ENCODE measurements at regions not wholly inside any gene's neighbourhood (a gene's known extent, or its start where the extent isn't known, plus 50 kb on each side); places are given as distances from the start of the nearest gene placed in this dataset.

- no peak overlapping the region for H3K27ac ChIP-seq (ENCODE audit: low read depth, low read length, poor library complexity, severe bottlenecking)
- H3K27me3 ChIP-seq (replicated peaks; ENCODE audit: insufficient read depth, low read depth, low read length, poor library complexity), result no peaks in the 10 kb centered on the region
- no TSS peak for BruUV-seq (replicated peaks)
- no peak overlapping the region for H3K4me3 ChIP-seq (ENCODE audit: low read depth, low read length, poor library complexity, severe bottlenecking)
- TF ChIP-seq CTCF (conservative IDR thresholded peaks at IDR 0.05; ENCODE audit: low read depth, low read length) (no peak), EZH2 (IDR thresholded peaks at IDR 0.05; ENCODE audit: borderline replicate concordance, low read depth, low read length, poor library complexity, severe bottlenecking) (no peak)
- ChIA-PET CTCF (no interaction called here), POLR2A (ENCODE audit: low non-redundant PET) (no interaction called here)
- no peaks in the 10 kb centered on the region for H3K4me1 ChIP-seq (ENCODE audit: insufficient read depth, low read length, poor library complexity, severe bottlenecking)
- H3K36me3 ChIP-seq (ENCODE audit: insufficient read depth, low read length, poor library complexity, severe bottlenecking), result no peaks in the 10 kb centered on the region
- no peaks in the 10 kb centered on the region for H3K9me3 ChIP-seq (ENCODE audit: low read depth, low read length, poor library complexity, severe bottlenecking)
- intact Hi-C loops (cut with micrococcal nuclease; ENCODE audit: unreplicated experiment), result no loop called here
- DNase-seq (ENCODE audit: low spot score), result no peak
Observed at GRCh38 chr11:90756617-90757016, 533.8 kb upstream of the CHORDC1 start.

GRCh38 chr11:90753546-90753945 lies 530.7 kb upstream of the CHORDC1 start:
- Histone ChIP-seq H3K9me3 (ENCODE audit: low read depth, low read length, poor library complexity, severe bottlenecking) (no peaks in the 10 kb centered on the region), H3K27ac (ENCODE audit: low read depth, low read length, poor library complexity, severe bottlenecking) (no peak overlapping the region), H3K4me3 (ENCODE audit: low read depth, low read length, poor library complexity, severe bottlenecking) (no peak overlapping the region), H3K27me3 (replicated peaks; ENCODE audit: insufficient read depth, low read depth, low read length, poor library complexity) (no peaks in the 10 kb centered on the region), H3K4me1 (ENCODE audit: insufficient read depth, low read length, poor library complexity, severe bottlenecking) (no peaks in the 10 kb centered on the region), H3K36me3 (ENCODE audit: insufficient read depth, low read length, poor library complexity, severe bottlenecking) (no peaks in the 10 kb centered on the region)
- intact Hi-C loops (cut with micrococcal nuclease; ENCODE audit: unreplicated experiment), result no loop called here
- no TSS peak for BruUV-seq (replicated peaks)
- no peak for TF ChIP-seq CTCF (conservative IDR thresholded peaks at IDR 0.05; ENCODE audit: low read depth, low read length)
- no peak for TF ChIP-seq EZH2 (IDR thresholded peaks at IDR 0.05; ENCODE audit: borderline replicate concordance, low read depth, low read length, poor library complexity, severe bottlenecking)
- peak; percentile 7 for DNase-seq (ENCODE audit: low spot score)
- POLR2A ChIA-PET (ENCODE audit: low non-redundant PET), result no interaction called here
- CTCF ChIA-PET, result no interaction called here

DNA sequence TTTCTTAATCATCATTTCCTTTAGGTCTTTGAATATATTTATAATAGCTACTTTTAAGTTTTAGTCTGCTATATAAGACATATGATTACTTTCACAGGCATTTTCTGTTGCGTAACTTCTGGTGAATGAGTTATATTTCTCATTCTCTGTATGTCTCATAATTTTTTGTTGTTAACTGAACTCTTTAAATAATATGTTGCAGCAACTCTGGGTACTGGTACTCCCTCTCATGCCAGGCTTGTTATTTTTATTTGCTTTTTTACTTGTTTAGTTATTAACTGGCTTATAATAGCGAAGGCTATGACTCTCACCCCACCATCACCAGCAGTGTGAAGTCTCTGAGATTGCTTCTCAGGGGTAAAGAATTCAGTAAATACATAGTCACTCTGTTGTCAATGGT lies 524.2 kb upstream of the CHORDC1 start:
- no TSS peak for BruUV-seq (replicated peaks)
- H3K36me3 ChIP-seq (ENCODE audit: insufficient read depth, low read length, poor library complexity, severe bottlenecking), result no peaks in the 10 kb centered on the region
- H3K4me1 ChIP-seq (ENCODE audit: insufficient read depth, low read length, poor library complexity, severe bottlenecking), result no peaks in the 10 kb centered on the region
- H3K9me3 ChIP-seq (ENCODE audit: low read depth, low read length, poor library complexity, severe bottlenecking), result peaks cover 20% of the 10 kb centered on the region
- no peaks in the 10 kb centered on the region for H3K27me3 ChIP-seq (replicated peaks; ENCODE audit: insufficient read depth, low read depth, low read length, poor library complexity)
- intact Hi-C loops (cut with micrococcal nuclease; ENCODE audit: unreplicated experiment), result no loop called here
- no peak overlapping the region for H3K4me3 ChIP-seq (ENCODE audit: low read depth, low read length, poor library complexity, severe bottlenecking)
- CTCF ChIA-PET, result no interaction called here
- H3K27ac ChIP-seq (ENCODE audit: low read depth, low read length, poor library complexity, severe bottlenecking), result no peak overlapping the region
- no peak for DNase-seq (ENCODE audit: low spot score)
- TF ChIP-seq EZH2 (IDR thresholded peaks at IDR 0.05; ENCODE audit: borderline replicate concordance, low read depth, low read length, poor library complexity, severe bottlenecking) (no peak), CTCF (conservative IDR thresholded peaks at IDR 0.05; ENCODE audit: low read depth, low read length) (no peak)
- POLR2A ChIA-PET (ENCODE audit: low non-redundant PET), result no interaction called here
